GM12878 (cell line): ENCODE measurements at regions not wholly inside any gene's neighbourhood (a gene's known extent, or its start where the extent isn't known, plus 50 kb on each side); places are given as distances from the start of the nearest gene placed in this dataset.
A peak's percentile ranks its signal among the peaks of the same experiment; 100 is the strongest.

Source experiments
- ATF2 ChIP-seq: IDR thresholded peaks from 2 replicates; pipeline ENCODE4 v1.6.1; 2012; ENCODE audit warnings: low read length, inconsistent platforms
- CREB1 ChIP-seq: IDR thresholded peaks from 2 replicates; pipeline ENCODE4 v1.6.1; 2012; ENCODE audit warnings: low read depth, mild to moderate bottlenecking, inconsistent platforms
- CREM ChIP-seq: IDR thresholded peaks from 2 replicates; pipeline ENCODE4 v1.6.1; 2014; ENCODE audit warnings: antibody characterized with exemption, low read depth
- E2F8 ChIP-seq: fragments of 450-650 bp; IDR thresholded peaks from 2 replicates; pipeline ENCODE4 v1.6.1; 2018; ENCODE audit warnings: mild to moderate bottlenecking, low read depth, moderate library complexity; ENCODE audit not compliant: partially characterized antibody
- ELK1 ChIP-seq: IDR thresholded peaks from 2 replicates; pipeline ENCODE4 v1.6.1; 2012; ENCODE audit warnings: low read depth, low read length, improper control_type of control experiment
- HDGF ChIP-seq: fragments of 450-650 bp; IDR thresholded peaks from 2 replicates; pipeline ENCODE4 v1.6.1; 2016; ENCODE audit warnings: antibody characterized with exemption
- PKNOX1 ChIP-seq: fragments of 450-650 bp; IDR thresholded peaks from 2 replicates; pipeline ENCODE4 v1.6.1; 2016; ENCODE audit warnings: mild to moderate bottlenecking
- PML ChIP-seq: IDR thresholded peaks from 2 replicates; pipeline ENCODE4 v1.6.1; 2012; ENCODE audit warnings: low read length, inconsistent platforms
- ZNF207 ChIP-seq: fragments of 450-650 bp; IDR thresholded peaks from 2 replicates; pipeline ENCODE4 v1.6.1; 2014; ENCODE audit warnings: antibody characterized with exemption, mild to moderate bottlenecking, borderline replicate concordance

- TF ChIP-seq E2F8 (no peak), CREB1 (peak; percentile 35; the same call in 1 of the 2 replicates), PML (no peak), PKNOX1 (no peak), ATF2 (peak; percentile 82), HDGF (no peak), ELK1 (no peak), ZNF207 (no peak), CREM (peak; percentile 86)
Measured at GRCh38 chr2:176999301-176999700, 213.3 kb upstream of the HNRNPA3 start (continued).
